ENCODE measurements at regions not wholly inside any gene's neighbourhood (a gene's known extent, or its start where the extent isn't known, plus 50 kb on each side); places are given as distances from the start of the nearest gene placed in this dataset.

DNA sequence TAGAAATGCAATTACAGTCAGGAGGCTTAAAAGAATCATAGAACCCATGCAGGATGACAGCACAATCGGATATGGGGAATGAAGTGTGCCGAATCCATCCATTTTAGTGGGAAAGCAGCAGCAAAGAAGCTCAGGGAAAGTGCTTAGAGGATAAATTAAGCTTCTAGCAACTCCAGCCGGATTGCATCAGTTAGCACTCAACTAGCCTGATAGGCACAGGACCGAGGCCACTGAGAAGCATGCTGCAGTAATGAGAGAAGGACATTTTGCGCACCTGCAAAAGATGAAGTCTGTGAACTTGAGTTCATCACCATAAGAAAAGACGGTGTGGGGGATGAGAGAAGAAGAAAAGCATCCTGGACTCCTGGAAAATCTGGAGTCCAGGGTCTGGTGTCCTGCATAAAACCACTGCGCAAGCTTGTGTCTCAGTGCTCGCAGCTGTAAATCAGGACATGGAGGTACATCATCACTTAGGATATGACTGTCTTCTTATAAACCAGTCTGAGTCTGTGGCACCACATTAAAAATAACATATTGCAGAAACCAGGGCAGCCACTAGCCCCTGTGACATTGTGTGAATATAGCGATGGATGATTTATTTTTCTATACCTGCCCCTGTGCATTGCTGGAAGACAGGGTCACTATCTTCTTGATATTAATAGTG is 665.5 kb upstream of the SOX11 start:
- intact Hi-C loops (cut with DNase I, micrococcal nuclease), result no loop called here
- Histone ChIP-seq H3K4me3 (no peak overlapping the region), H3K4me1 (ENCODE audit: low read depth) (no peaks in the 10 kb centered on the region), H3K9me3 (peaks cover 43% of the 10 kb centered on the region), H3K36me3 (ENCODE audit: low read depth) (no peaks in the 10 kb centered on the region)
- ATAC-seq, result no peak
- no peak for DNase-seq
- TF ChIP-seq CTCF (IDR thresholded peaks at IDR 0.05), result no peak

- peaks cover 50% of the 10 kb centered on the region for H3K9me3 ChIP-seq
- H3K36me3 ChIP-seq (ENCODE audit: low read depth), result no peaks in the 10 kb centered on the region
- intact Hi-C loops (cut with DNase I, micrococcal nuclease), result no loop called here
- ATAC-seq (no peak), DNase-seq (no peak)
- H3K4me3 ChIP-seq, result no peak overlapping the region
- H3K4me1 ChIP-seq (ENCODE audit: low read depth), result no peaks in the 10 kb centered on the region
- TF ChIP-seq CTCF (IDR thresholded peaks at IDR 0.05), result no peak
Measured at GRCh38 chr2:5035057-5035488, 657.1 kb upstream of the SOX11 start.

GRCh38 chr2:5036256-5036655 is 655.9 kb upstream of the SOX11 start:
- no peak for ATAC-seq

DNA sequence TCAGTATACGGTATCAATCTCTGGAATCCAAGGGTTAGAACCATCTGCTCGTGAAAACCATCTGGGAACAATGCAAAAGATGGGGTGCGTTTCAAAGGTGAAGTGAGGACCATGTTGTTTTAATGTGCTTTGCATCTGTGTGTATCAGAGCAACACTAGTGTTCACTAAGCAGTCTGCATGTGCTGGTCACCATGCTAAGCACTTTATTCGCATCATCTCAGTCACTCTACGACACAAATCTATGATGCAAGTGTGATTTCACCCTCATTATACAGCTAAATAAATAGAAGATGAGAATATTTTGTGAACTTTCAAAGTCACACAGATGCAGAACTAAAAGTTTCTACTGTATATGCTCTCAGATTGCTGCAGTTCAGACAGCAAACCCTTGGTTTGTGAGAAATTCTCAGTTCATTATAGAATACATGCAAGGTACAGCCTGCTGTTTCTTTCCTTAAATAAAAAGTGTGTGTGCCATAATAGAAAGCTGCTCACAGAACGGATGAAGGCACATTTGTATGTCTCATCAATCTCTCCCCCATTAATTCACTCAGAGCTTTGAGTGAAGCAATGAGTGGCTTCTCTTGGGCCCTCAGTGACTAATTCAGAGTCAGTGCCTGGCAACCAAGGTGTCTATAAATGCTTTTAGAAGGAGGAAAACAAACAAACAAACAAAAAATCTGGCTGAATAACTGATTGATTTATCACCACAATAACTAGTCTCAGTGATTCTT is 652.8 kb upstream of the SOX11 start:
- H3K36me3 ChIP-seq (ENCODE audit: low read depth), result no peaks in the 10 kb centered on the region
- H3K4me1 ChIP-seq (ENCODE audit: low read depth), result no peaks in the 10 kb centered on the region
- H3K9me3 ChIP-seq, result peaks cover 64% of the 10 kb centered on the region
- DNase-seq (no peak), ATAC-seq (no peak)
- intact Hi-C loops (cut with DNase I, micrococcal nuclease), result no loop called here
- TF ChIP-seq CTCF (IDR thresholded peaks at IDR 0.05), result no peak
- H3K4me3 ChIP-seq, result no peak overlapping the region

More at GRCh38 chr2:5036256-5036655, 655.9 kb upstream of the SOX11 start:
- DNase-seq, result no peak
- H3K36me3 ChIP-seq (ENCODE audit: low read depth), result no peaks in the 10 kb centered on the region
- intact Hi-C loops (cut with DNase I, micrococcal nuclease), result no loop called here
- H3K4me3 ChIP-seq, result no peak overlapping the region
- peaks cover 55% of the 10 kb centered on the region for H3K9me3 ChIP-seq
- TF ChIP-seq CTCF (IDR thresholded peaks at IDR 0.05), result no peak
- no peaks in the 10 kb centered on the region for H3K4me1 ChIP-seq (ENCODE audit: low read depth)

DNA sequence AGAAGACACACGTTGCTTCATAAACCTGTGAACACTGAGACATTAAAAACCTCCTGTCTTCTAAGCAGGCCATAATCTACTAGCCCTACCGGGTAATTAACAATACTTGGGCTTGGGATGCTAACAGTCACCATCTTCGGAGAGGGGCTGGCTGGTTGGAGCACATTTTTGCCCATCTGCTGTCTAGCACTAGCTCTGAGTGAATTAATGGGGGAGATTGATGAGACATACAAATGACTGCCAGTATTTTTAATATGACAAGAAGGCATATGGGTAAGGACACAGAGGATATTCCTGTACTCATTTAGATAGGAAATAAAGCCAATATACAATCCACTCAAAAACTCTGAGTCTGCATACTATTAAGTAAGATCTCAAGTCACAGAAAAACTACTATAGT is 651.6 kb upstream of the SOX11 start:
- Histone ChIP-seq H3K36me3 (ENCODE audit: low read depth) (no peaks in the 10 kb centered on the region), H3K9me3 (peaks cover 57% of the 10 kb centered on the region), H3K4me3 (no peak overlapping the region), H3K4me1 (ENCODE audit: low read depth) (no peaks in the 10 kb centered on the region)
- no peak for TF ChIP-seq CTCF (IDR thresholded peaks at IDR 0.05)
- intact Hi-C loops (cut with DNase I, micrococcal nuclease), result no loop called here
- no peak for ATAC-seq
- DNase-seq, result no peak
